HepG2 (cell line): ENCODE measurements at regions not wholly inside any gene's neighbourhood (a gene's known extent, or its start where the extent isn't known, plus 50 kb on each side); places are given as distances from the start of the nearest gene placed in this dataset.

Experiments used
- EP300 ChIP-seq, 3 experiments: sonication (generic) in 1 of 3; formaldehyde crosslinking in 1 of 3; IDR thresholded peaks; 2 replicates each; pipeline versions ENCODE4 v1.5.1 to v1.6.1; 2011 to 2020; ENCODE audit warnings: low read depth in 2 of 3, low read length in 2 of 3, borderline replicate concordance in 1 of 3, improper control_type of control experiment in 1 of 3, mild to moderate bottlenecking in 1 of 3, missing genetic modification reagents in 1 of 3, moderate library complexity in 1 of 3
- MAX ChIP-seq: IDR thresholded peaks from 2 replicates; pipeline ENCODE4 v1.6.1; 2012; ENCODE audit warnings: inconsistent platforms
- NR3C1 ChIP-seq: sonication (generic); formaldehyde crosslinking; IDR thresholded peaks from 2 replicates; pipeline ENCODE4 v1.4.0; 2020; ENCODE audit warnings: missing genetic modification reagents
- POLR2AphosphoS5 ChIP-seq: IDR thresholded peaks from 2 replicates; pipeline ENCODE4 v1.6.1; 2012; ENCODE audit warnings: low read depth, low read length
- SRF ChIP-seq: IDR thresholded peaks from 2 replicates; pipeline ENCODE4 v1.6.1; 2011; ENCODE audit warnings: mild to moderate bottlenecking, low read depth, low read length, moderate library complexity
- ZNF354B ChIP-seq: sonication (generic); formaldehyde crosslinking; IDR thresholded peaks from 2 replicates; pipeline ENCODE4 v1.8.0; 2022; ENCODE audit warnings: mild to moderate bottlenecking, missing genetic modification reagents
- TF ChIP-seq, protein P1 (sequence below): IDR thresholded peaks from 2 replicates; pipeline ENCODE4 v1.6.1; 2016; ENCODE audit warnings: low read depth, control low read depth
- TF ChIP-seq, protein P2 (sequence below), 2 experiments: IDR thresholded peaks; 2 replicates each; pipeline ENCODE4 v1.6.1; 2011 to 2012; ENCODE audit warnings: low read length in 2 of 2, borderline replicate concordance in 1 of 2, low read depth in 1 of 2, mild to moderate bottlenecking in 1 of 2, moderate library complexity in 1 of 2
- TF ChIP-seq, protein P3 (sequence below): sonication (generic); formaldehyde crosslinking; IDR thresholded peaks from 2 replicates; pipeline ENCODE4 v1.5.1; 2020; ENCODE audit warnings: mild to moderate bottlenecking, missing genetic modification reagents

DNA sequence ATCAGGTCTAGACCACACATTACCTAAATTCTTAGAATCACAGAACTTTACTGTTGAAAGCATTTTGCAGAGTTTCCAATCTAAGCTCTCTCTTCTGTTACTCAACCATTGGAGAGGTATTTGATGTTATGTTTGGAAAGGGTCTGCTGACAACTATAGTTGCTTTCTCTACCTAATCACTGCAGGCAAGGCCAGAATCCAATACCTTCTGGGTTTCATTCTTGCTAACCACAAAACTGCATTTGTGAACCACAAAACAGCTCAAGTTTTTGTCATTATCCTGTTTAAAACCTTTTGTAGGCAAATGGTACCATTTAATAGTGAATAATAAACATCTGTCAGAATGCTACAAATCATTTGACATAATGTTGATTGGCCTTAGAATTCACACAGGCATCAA is 380.1 kb downstream of the GASK1B start:
- TF ChIP-seq, protein P1, sequence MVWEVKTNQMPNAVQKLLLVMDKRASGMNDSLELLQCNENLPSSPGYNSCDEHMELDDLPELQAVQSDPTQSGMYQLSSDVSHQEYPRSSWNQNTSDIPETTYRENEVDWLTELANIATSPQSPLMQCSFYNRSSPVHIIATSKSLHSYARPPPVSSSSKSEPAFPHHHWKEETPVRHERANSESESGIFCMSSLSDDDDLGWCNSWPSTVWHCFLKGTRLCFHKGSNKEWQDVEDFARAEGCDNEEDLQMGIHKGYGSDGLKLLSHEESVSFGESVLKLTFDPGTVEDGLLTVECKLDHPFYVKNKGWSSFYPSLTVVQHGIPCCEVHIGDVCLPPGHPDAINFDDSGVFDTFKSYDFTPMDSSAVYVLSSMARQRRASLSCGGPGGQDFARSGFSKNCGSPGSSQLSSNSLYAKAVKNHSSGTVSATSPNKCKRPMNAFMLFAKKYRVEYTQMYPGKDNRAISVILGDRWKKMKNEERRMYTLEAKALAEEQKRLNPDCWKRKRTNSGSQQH (CRISPR knock-in tag) = no peak
- no peak for TF ChIP-seq POLR2AphosphoS5
- TF ChIP-seq, protein P2, sequence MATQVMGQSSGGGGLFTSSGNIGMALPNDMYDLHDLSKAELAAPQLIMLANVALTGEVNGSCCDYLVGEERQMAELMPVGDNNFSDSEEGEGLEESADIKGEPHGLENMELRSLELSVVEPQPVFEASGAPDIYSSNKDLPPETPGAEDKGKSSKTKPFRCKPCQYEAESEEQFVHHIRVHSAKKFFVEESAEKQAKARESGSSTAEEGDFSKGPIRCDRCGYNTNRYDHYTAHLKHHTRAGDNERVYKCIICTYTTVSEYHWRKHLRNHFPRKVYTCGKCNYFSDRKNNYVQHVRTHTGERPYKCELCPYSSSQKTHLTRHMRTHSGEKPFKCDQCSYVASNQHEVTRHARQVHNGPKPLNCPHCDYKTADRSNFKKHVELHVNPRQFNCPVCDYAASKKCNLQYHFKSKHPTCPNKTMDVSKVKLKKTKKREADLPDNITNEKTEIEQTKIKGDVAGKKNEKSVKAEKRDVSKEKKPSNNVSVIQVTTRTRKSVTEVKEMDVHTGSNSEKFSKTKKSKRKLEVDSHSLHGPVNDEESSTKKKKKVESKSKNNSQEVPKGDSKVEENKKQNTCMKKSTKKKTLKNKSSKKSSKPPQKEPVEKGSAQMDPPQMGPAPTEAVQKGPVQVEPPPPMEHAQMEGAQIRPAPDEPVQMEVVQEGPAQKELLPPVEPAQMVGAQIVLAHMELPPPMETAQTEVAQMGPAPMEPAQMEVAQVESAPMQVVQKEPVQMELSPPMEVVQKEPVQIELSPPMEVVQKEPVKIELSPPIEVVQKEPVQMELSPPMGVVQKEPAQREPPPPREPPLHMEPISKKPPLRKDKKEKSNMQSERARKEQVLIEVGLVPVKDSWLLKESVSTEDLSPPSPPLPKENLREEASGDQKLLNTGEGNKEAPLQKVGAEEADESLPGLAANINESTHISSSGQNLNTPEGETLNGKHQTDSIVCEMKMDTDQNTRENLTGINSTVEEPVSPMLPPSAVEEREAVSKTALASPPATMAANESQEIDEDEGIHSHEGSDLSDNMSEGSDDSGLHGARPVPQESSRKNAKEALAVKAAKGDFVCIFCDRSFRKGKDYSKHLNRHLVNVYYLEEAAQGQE (IDR thresholded peaks at IDR 0.05; ENCODE audit: borderline replicate concordance in 1 of 2, low read depth in 1 of 2, low read length in 2 of 2) = no peak
- TF ChIP-seq EP300 (IDR thresholded peaks at IDR 0.05; ENCODE audit: low read depth in 2 of 2, low read length in 2 of 2) = no peak
- no peak for TF ChIP-seq EP300 (CRISPR knock-in tag; IDR thresholded peaks at IDR 0.05; ENCODE audit: borderline replicate concordance)
- no peak for TF ChIP-seq ZNF354B (CRISPR knock-in tag)
- no peak for TF ChIP-seq SRF
- TF ChIP-seq, protein P3, sequence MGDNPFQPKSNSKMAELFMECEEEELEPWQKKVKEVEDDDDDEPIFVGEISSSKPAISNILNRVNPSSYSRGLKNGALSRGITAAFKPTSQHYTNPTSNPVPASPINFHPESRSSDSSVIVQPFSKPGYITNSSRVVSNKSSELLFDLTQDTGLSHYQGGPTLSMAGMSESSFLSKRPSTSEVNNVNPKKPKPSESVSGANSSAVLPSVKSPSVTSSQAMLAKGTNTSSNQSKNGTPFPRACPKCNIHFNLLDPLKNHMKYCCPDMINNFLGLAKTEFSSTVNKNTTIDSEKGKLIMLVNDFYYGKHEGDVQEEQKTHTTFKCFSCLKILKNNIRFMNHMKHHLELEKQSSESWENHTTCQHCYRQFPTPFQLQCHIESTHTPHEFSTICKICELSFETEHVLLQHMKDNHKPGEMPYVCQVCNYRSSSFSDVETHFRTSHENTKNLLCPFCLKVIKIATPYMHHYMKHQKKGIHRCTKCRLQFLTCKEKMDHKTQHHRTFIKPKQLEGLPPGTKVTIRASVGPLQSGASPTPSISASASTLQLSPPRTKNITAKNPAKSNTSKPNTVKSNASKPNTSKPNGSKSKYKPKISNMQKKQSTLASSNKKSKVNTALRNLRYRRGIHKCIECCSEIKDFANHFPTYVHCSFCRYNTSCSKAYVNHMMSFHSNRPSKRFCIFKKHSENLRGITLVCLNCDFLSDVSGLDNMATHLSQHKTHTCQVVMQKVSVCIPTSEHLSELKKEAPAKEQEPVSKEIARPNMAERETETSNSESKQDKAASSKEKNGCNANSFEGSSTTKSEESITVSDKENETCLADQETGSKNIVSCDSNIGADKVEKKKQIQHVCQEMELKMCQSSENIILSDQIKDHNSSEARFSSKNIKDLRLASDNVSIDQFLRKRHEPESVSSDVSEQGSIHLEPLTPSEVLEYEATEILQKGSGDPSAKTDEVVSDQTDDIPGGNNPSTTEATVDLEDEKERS (CRISPR knock-in tag) = no peak
- TF ChIP-seq MAX = no peak
- TF ChIP-seq NR3C1 (CRISPR knock-in tag) = no peak
